ENCODE measurements at regions not wholly inside any gene's neighbourhood (a gene's known extent, or its start where the extent isn't known, plus 50 kb on each side); places are given as distances from the start of the nearest gene placed in this dataset.

DNA sequence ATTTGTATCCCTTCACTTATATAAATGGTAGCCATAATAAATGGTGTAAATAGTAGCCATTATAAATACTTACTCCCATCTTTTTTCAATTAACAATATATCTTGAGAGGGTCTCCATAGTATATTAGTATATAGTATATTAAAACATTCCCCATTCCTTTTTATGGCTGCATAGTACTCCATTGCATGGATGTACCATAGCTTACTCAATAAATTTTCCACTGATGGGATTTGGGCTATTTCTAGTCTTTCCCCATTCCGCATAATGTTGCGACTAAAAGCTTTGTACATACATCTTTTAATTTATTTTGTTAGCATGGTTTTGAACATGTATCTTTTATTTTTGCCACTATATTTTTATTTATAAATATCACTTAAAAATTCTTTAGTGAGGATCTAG is 366.3 kb downstream of the IL20RB start:
- Mint-ChIP-seq H3K9me3 (ENCODE audit: unreplicated experiment) (no peaks in the 10 kb centered on the region), H3K27me3 (ENCODE audit: unreplicated experiment) (no peaks in the 10 kb centered on the region), H3K27ac (ENCODE audit: unreplicated experiment) (no peak overlapping the region), H3K4me3 (ENCODE audit: unreplicated experiment) (no peak overlapping the region), H3K36me3 (ENCODE audit: unreplicated experiment) (no peaks in the 10 kb centered on the region), H3K4me1 (ENCODE audit: low read depth, unreplicated experiment) (no peaks in the 10 kb centered on the region)
- TF ChIP-seq, protein P1, sequence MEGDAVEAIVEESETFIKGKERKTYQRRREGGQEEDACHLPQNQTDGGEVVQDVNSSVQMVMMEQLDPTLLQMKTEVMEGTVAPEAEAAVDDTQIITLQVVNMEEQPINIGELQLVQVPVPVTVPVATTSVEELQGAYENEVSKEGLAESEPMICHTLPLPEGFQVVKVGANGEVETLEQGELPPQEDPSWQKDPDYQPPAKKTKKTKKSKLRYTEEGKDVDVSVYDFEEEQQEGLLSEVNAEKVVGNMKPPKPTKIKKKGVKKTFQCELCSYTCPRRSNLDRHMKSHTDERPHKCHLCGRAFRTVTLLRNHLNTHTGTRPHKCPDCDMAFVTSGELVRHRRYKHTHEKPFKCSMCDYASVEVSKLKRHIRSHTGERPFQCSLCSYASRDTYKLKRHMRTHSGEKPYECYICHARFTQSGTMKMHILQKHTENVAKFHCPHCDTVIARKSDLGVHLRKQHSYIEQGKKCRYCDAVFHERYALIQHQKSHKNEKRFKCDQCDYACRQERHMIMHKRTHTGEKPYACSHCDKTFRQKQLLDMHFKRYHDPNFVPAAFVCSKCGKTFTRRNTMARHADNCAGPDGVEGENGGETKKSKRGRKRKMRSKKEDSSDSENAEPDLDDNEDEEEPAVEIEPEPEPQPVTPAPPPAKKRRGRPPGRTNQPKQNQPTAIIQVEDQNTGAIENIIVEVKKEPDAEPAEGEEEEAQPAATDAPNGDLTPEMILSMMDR (IDR thresholded peaks at IDR 0.05; ENCODE audit: partially characterized antibody, unreplicated experiment): no peak
- no peak for DNase-seq

DNA sequence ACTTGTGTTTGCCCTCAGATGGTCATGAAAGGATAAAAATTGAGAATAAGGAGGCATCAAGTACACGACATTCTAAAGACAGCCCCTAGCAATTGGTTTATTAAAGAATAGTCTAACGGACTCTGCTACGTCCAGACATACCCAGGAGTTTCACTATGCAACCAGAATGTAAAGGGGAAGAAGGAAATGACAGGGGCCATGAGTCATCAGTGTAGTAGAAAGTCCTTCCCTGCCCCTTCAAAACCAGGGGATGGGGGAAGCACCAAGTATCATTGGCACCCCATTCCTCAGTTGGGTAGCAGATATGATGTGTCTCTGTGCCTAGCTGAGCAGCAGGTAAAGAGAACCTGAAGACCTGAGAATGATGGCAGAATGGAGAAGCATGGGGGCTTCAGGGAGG is 367.4 kb downstream of the IL20RB start:
- no peaks in the 10 kb centered on the region for H3K27me3 Mint-ChIP-seq (ENCODE audit: unreplicated experiment)
- TF ChIP-seq, protein P1 (IDR thresholded peaks at IDR 0.05; ENCODE audit: partially characterized antibody, unreplicated experiment): no peak

DNA sequence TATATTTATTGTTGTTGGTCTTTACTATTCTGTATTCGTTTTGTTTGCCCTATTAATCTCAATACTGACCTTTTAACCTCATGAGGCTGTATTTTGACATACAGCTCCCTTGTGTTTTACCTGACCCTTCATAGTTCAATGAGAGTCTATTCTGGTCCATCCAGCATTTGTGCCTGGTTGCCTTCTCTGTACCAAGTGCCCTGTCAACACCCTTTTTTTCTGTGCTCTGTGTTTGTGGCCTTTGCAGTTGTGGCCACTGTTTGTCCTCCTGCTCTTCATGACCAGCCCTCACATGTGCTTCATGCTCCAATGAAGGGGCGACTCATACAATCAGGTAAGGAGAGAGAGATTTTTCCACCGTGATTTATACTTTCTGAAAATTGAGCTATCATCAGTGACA is 368.2 kb downstream of the IL20RB start:
- TF ChIP-seq, protein P1 (IDR thresholded peaks at IDR 0.05; ENCODE audit: partially characterized antibody, unreplicated experiment): no peak
- H3K36me3 Mint-ChIP-seq (ENCODE audit: unreplicated experiment): no peaks in the 10 kb centered on the region
- H3K9me3 Mint-ChIP-seq (ENCODE audit: unreplicated experiment): no peaks in the 10 kb centered on the region
- no peak overlapping the region for H3K4me3 Mint-ChIP-seq (ENCODE audit: unreplicated experiment)
- H3K27me3 Mint-ChIP-seq (ENCODE audit: unreplicated experiment): no peaks in the 10 kb centered on the region
- no peak overlapping the region for H3K27ac Mint-ChIP-seq (ENCODE audit: unreplicated experiment)
- no peaks in the 10 kb centered on the region for H3K4me1 Mint-ChIP-seq (ENCODE audit: low read depth, unreplicated experiment)
- DNase-seq: no peak

More for the DNA sequence above, 367.4 kb downstream of the IL20RB start:
- Mint-ChIP-seq H3K27ac (ENCODE audit: unreplicated experiment) (no peak overlapping the region), H3K4me3 (ENCODE audit: unreplicated experiment) (no peak overlapping the region), H3K9me3 (ENCODE audit: unreplicated experiment) (no peaks in the 10 kb centered on the region), H3K36me3 (ENCODE audit: unreplicated experiment) (no peaks in the 10 kb centered on the region), H3K4me1 (ENCODE audit: low read depth, unreplicated experiment) (no peaks in the 10 kb centered on the region)
- no peak for DNase-seq

DNA sequence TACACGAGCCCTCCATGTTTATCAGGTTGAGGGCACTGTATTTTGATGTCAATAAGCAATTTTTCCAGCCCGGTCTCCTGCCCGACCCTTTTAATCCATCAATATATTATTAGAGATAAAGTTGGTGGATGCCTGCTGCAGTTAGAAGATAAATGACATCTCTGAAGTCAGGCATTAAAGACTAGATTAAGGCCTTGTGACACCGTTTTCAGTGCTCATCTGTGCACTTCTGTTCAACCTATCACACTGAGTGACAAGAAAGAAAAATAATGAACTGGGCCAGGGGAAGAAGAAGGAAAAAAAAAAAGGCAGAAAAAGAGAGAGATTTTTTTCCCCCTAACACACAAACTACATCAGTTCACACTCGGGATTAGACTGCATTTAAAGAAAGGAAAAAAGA is 371.8 kb downstream of the IL20RB start:
- no peaks in the 10 kb centered on the region for H3K4me1 Mint-ChIP-seq (ENCODE audit: low read depth, unreplicated experiment)
- H3K36me3 Mint-ChIP-seq (ENCODE audit: unreplicated experiment): no peaks in the 10 kb centered on the region
- TF ChIP-seq, protein P1 (IDR thresholded peaks at IDR 0.05; ENCODE audit: partially characterized antibody, unreplicated experiment): no peak
- no peak overlapping the region for H3K27ac Mint-ChIP-seq (ENCODE audit: unreplicated experiment)
- H3K27me3 Mint-ChIP-seq (ENCODE audit: unreplicated experiment): no peaks in the 10 kb centered on the region
- H3K9me3 Mint-ChIP-seq (ENCODE audit: unreplicated experiment): no peaks in the 10 kb centered on the region
- no peak overlapping the region for H3K4me3 Mint-ChIP-seq (ENCODE audit: unreplicated experiment)
- DNase-seq: no peak

DNA sequence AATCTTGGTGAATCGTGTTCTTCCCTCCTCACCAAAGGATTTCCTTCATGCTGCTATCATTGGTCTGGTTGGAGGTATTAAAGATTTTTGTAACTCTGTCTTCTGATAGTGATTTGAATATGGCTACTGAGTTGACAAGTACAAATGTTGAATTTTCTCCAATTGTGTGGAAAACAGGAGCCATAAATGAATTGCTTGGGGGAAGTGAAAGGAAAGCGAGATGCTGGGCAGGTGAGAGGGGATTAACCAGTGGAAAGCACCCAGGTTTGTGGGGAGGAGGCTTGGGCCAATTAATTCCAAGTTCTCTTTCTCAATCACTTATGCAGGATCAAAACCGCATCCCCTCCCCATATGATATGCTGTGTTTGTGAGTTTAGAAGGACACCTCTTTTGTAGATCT is 372.5 kb downstream of the IL20RB start:
- no peaks in the 10 kb centered on the region for H3K36me3 Mint-ChIP-seq (ENCODE audit: unreplicated experiment)
- no peak overlapping the region for H3K27ac Mint-ChIP-seq (ENCODE audit: unreplicated experiment)
- no peaks in the 10 kb centered on the region for H3K27me3 Mint-ChIP-seq (ENCODE audit: unreplicated experiment)
- H3K4me3 Mint-ChIP-seq (ENCODE audit: unreplicated experiment): no peak overlapping the region
- TF ChIP-seq, protein P1 (IDR thresholded peaks at IDR 0.05; ENCODE audit: partially characterized antibody, unreplicated experiment): no peak
- H3K9me3 Mint-ChIP-seq (ENCODE audit: unreplicated experiment): no peaks in the 10 kb centered on the region
- DNase-seq: no peak
- peaks cover 2% of the 10 kb centered on the region for H3K4me1 Mint-ChIP-seq (ENCODE audit: low read depth, unreplicated experiment)
